NCI-H526 treated with DMSO at 0.1 percent for 48 hours (cell line): ENCODE measurements at regions not wholly inside any gene's neighbourhood (a gene's known extent, or its start where the extent isn't known, plus 50 kb on each side); places are given as distances from the start of the nearest gene placed in this dataset.

Experiments
- DNase-seq: peaks from one replicate; lab custom pipeline; 2025; lab: John Stamatoyannopoulos, UW

DNA sequence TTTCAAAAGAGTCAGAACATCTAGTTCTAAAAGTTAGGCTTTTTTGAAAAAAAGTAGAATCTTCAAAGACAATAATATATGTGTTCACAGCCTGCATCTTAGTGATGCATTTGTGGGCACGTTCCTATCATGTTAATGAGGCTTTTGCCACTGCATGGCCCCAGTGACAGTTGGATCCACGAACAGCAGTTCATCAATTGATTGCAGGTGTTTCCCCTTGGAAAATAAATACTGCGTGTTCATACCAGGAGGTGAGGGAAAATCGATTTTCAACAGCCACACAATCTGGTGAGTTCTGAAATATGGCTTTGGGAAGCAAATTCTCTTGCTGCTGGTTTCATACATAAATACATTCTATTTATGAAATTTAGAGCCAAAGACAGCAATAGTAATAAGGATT is 343.8 kb upstream of the SLC10A2 start:
- no peak for DNase-seq

DNA sequence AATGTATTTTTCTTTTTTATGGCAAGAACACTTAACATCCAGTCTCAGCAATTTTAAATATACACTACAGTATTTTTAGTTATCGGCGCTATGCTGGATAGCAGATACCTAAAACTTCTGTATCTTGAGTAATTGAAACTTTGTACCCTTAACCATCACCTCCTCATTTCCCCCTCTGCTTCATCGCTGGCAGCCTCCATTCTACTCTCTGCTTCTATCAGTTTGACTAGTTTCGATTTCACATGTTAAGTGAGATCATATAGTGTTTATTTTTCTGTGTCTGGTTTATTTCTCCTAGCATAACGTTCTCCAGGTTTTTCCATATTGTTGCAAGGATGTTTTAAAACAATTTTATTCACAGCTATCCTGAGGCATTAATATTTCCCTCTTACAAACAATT is 340.8 kb upstream of the SLC10A2 start:
- DNase-seq, result no peak

DNA sequence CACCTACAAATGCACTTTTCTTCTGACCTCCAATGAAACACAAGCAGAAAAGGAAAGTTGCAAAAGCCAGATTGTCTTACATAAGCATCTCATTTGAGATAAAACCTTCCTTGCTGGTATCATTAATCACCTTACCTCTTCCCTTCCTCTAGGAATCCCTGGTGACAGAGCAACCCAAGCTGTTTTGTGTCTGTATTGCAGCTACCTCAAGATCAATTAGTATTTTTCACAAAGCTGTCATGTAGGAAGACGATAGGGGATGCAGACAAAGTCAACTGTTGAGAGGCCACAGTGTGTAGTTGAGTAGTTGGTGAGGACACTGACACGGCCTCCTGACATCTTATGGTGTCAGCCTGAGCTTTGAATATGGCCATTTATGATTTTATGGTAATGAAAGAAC is 339.1 kb upstream of the SLC10A2 start:
- DNase-seq, result no peak

DNA sequence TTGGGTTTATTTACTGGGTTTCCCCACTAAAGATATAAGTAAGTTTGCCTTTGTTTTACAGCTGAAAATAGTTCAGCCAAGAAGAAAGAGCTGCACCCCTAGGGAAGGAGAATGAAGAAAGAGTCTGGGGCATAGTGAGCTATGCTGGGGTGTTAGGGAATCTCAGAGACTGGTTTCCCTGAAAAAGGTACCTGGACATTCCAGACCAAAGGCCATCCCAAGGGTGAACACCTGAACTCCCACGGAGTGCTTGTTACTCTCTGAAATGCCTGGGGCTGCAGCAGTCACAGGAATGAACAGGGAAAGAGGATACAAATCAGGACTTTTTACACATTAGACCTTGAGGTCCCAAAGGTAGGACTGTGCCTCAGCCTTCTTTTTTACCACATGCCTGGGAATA is 337.6 kb upstream of the SLC10A2 start:
- DNase-seq, result no peak

DNA sequence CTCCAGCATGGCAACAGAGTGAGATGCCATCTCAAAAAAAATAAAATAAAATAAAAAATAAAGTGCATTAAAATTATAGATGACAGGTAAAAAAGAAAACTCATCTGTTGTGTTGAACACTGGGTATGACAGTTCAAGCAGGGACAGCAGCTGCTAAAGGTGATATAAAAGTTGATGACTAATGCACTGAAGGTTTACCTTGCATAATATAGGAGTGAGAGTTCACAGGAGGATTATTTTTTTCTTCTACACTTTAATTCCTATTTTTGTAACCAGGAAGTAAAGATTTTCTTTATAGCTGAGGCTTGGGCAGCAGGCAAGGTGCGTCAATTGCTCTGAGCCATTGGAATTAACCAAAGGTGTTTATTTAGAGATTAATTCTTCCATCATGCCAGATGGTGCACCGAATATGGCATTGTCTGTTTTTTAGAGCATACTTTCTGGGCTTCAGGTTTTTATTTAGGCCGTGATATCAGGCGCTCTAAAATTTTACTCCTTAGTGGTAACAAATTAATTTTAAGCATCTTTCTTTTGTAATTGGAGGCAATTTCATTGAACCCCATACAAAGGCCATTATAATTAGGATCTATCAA is 337.0 kb upstream of the SLC10A2 start:
- DNase-seq, result no peak

DNA sequence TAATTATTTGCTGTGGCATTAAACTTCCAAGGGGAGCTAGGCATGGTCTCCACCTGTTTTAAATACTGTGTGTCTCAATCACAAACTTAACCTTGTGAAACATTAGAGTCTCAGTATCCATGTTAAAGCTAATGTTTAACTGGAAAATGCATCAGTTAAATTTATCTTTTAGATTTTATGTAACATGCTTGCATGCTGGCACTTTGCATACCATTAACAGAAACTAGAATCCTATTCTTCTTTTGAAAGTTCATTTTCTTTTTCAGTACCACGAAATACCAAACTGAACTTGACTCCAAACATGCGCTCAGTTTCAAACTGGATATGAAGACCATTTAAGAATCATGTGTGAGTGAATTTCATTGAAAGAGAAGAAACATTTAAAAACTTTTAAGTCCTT is 328.9 kb upstream of the SLC10A2 start:
- no peak for DNase-seq

DNA sequence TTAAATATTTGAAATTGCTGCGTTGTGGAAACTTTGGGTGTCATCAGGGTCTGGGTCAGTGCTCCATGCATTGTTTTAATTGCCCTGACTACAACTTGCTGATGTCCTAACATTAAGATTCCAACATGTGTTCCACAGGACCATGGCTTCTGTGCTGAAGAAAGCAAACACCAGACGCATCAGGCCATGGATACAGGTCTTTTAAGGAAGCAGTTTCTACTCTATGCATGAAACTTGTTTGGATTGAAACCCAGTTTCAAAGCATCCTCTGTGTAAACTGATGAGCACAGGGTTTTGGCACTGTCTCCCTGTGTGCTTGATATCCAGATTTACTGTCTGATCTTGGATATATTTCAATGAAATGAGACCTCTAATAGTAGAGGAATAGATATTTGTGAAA is 328.4 kb upstream of the SLC10A2 start:
- no peak for DNase-seq

DNA sequence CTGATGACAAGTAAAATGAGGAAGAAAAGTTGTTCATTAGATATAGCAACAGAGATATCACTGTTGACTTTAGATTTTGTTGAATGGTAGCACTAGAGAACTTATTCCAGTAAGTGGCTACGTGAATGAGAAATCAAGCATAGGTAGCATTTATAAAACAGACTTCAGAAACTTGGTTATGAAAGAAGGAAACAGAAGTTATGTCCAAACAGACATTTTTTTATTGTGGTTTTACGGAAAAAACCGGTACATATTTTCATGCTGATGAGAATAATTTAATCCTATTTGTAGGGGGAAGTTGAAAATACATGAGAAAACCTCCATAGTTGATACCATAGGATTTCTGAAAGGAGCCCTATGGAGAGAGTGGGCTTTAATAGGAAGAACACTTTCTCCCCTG is 325.7 kb upstream of the SLC10A2 start:
- DNase-seq, result no peak

DNA sequence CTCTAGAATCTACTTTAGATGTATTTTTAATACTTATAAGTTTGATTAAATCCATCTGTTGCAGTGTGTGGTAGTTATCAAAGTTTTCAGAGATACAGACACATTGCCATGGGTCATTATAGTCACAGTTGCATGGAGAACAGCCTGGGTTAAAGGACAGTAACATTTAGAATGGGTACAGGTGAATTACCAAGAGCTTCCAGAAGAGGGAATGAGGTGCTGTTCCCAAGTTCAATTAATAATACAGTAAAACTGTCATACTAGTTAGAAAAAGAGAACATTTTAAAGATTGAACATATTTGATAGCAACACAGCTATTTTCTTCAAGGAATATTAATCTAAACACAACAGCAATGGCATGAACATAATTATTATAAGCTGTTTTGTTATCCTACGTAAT is 322.6 kb upstream of the SLC10A2 start:
- DNase-seq, result no peak

DNA sequence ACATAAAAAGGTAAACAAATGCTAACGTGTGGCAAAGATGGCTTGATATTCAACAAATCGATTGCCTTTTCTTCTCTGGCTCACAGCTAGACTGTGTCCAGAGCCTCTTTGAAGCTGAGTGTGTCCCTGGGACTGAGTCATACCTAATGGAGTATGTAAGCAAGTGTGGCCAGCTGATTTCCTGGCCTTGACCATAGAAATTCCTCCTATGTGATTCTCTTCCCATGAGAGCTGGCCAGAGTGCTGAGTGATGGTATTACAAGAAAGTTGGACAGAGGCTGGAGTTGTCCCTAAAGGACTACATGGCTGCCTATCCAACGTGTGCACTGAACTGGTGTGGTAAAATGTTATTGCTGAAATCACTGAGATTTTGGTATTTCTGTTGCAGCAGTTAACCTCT is 320.1 kb upstream of the SLC10A2 start:
- no peak for DNase-seq

DNA sequence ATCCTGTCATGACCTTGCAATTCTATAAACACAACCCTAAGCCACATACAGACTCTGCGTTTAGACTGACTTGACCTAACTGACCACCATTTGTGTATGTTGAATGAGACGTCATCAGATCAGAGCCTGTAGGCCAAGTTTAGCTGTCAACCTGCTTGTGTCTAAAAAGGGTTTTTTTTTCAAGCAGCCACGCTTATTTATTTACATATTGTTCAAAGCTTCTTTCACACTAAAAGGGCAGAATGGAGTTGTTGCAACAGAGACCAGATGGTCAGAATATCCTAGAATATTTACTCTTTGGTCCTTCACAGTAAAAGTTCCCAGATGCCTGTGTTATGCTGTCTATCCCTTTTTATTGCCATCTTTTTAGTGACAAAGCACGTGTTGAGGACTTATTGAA is 307.7 kb upstream of the SLC10A2 start:
- no peak for DNase-seq

DNA sequence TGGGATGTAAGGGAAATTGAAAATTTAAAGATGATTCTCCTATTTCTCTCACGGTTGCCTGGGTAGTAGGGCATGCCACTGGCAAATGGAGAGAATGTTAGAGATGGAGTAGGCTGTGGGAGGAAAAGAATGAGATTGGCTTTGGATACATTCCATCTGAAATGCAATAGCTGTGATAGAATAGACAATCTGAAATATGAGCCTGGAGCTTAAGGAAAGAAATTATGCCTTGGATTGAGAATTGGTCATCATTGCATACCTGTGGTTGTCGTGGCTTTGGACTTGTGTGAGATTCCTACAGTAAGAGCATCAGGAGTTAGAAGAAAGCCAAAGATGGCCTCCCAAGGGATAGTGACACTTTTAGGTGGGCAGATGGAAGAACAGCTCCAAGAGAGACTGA is 305.1 kb upstream of the SLC10A2 start:
- no peak for DNase-seq

DNA sequence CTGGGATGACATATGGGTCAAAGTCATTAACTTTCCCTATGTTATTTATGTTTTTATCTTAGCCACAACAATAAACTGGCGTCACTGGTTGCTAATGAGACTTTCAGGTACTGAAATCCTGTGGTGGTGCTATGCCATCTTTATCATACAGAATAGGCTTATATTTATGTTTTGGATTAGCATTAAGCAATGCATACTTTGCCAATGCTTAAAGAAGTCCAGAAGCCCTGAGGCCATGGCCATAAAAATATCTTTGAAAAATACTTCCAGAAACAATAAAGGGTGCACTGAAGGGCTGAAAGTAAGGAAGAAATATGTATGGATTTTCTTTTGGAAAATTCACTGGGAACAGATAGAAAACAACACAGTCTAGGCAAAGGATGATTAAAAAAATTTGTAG is 304.6 kb upstream of the SLC10A2 start:
- DNase-seq, result no peak

DNA sequence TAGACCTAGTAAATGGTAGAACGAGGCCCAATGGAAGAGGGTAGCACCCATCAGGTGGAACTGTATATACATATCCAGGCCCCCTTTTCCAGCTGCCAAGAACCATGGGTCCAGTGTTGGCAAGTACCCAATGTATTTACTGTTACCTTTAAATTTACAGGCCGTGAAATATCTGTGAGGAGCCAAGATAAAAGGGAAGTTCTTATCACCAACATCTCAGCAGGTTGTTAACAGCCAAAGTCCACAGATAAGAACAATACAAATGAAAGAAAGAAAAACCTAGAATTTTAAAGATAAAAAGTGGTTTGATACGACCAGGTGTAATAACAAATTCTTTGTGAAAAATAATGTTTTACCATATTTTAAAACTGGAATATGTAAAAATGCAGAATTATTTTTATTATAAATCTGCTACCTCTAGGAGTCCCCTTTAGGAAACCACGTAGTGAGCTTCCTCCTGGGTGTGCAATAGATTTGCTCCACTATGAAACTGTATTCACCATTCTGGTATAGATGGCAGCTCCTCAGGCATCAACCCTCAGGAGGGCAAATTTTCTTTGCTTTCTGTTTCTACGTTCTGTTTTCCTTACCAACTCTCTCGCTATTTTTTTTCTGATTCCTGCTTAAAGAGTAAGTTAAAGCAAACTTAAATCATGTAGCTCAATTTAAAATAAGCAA is 292.2 kb upstream of the SLC10A2 start:
- DNase-seq, result no peak

DNA sequence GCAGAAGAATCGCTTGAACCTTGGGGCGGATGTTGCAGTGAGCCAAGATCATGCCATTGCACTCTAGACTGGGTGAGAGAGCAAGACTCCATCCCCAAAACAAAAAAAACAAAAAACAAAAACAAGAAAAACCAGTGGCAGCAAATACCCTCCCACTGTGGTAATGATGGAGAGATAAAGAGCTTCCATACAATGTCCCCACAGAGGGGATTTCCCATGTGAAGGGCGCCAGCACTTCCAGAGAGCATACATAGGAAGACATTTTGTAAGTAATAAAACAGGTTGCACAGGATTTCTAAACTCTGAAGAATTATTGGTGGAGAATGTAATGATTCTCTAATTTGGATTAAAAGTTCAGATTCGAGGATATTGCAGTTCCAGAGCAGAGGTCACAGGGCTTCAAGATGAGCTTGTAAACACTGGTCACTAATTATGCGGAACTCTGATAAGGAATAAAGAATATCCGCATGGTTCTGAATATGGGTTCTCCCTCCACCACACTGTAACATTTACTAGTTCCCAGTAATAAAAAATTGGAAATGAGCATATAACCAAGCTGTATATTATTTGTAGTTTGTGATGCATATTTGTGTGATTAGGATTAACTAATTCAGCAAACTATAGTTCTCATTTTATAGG is 290.1 kb upstream of the SLC10A2 start:
- DNase-seq, result no peak

DNA sequence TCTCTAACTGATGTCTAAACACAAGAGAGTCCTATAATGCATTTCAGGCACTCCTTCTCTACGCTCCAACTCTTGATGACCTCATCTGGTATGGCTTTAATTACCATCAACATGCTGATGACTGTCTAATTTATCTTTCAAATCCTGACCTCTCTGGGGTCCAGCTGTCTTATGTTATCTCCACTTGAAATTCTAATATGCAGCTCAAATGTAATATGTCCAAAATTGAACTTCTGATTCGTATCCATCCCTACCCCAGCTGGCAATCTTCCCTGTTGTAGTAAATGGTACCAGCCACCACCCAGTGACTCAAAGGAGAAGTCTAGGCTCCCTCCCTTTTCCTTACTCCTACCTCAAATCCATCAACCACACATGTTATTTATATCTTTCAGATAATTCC is 288.0 kb upstream of the SLC10A2 start:
- no peak for DNase-seq

DNA sequence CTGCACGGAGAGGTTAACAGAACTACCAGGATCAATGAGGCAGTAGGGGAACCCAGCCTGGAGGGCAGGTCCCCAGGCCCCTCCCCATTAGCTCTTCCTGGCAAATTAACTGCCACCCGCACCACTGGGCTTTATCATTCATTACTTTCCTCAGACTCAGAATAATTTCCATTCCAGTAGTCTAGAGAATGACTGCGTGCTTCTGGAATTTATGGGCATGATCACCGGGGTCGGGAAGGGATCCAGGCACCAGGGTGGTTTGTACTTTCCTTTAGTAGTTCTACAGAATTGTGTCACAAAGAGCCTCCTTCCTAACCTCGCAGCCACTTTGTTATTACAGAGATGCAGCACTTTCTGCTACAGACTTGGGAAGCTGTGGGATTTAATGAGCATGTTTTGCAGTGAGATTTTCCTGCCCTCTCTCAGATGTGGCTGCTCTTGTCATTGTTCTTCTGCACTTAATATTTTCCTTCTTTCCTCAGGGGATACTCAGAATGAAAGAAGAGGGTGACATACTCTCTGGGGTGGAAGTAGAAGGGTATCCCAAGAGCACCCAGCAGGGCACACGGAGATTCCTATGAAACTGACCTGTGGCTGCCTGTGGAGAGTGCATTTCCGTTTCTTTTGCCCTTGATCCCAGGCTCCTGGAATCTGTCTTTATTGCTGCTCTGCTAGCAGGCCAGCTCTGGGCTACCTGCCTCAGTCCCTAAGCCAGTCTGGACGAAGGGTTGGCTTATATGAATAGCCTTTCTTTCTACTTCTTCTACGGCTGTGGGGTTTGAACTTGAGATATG is 285.0 kb upstream of the SLC10A2 start:
- DNase-seq, result no peak

DNA sequence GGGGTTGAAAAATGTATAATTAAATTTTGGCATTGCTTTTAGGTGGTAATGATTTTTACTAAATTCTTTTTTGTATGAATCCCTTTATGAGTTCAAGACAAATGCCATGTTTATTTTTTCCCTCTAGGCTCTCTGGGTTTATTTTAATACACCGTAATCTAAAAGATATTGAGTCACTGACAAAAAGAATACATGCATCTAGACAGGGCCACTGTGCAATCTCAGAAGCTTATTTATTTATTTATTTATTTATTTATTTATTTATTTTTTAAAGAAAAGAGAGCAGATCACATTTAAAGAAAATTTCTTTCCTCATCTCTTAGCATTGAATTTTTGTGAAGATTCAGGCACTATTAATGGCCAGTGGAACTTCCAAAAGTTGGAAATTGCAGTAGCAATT is 283.9 kb upstream of the SLC10A2 start:
- DNase-seq, result no peak

DNA sequence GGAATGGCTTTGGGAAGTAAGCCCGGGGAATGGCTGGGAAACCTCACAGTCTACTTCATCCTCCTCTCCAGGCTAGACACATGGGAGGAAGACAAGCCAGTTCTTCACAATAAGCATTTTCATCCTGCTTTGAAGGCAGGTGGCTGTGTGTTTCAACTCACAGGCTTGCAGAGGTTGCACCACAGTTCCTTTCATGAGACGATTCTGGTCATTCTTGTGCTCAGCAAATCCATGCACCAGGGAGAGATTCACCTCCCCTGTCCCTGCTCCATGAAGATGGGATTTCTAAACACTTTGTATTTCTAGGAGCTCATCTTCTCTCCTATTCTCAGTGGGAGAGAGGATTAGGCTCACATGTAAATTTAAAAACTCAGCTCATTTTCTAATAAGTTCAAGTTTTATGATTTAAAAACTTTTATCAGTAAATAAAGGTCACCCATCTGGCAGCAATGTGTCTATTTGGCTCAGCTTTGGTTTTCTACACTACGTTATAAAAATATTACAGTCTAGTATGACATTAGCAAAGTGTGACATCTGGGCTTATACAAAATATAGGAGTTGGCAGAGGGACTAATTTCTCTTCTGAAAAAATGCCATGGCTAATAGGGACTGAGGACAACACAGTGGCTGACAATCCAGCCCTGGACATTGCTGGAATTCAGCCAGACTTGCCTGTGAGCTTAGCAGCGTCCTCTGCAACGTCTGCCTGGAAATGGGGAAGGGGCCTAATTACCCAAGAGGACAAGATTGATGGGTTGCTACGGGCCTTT is 283.2 kb upstream of the SLC10A2 start:
- DNase-seq, result no peak

DNA sequence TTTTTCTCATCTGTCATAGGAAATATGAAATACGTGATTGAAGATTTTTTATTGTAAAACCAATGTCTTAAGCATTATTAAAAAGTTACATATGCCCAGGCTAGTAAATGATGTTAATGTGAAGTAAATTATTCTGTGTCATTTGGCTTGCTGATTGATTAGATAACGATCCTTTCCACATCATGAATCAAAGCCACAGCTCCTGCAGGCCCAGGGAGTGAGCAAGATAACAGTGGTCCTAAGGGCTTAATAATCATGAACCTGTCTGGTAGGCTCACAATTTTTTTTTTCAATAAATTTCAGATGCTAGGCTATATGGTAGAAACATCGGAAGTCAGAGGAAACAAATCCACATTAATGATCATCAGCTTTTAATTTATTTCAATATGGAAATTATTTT is 269.0 kb upstream of the SLC10A2 start:
- DNase-seq, result no peak

DNA sequence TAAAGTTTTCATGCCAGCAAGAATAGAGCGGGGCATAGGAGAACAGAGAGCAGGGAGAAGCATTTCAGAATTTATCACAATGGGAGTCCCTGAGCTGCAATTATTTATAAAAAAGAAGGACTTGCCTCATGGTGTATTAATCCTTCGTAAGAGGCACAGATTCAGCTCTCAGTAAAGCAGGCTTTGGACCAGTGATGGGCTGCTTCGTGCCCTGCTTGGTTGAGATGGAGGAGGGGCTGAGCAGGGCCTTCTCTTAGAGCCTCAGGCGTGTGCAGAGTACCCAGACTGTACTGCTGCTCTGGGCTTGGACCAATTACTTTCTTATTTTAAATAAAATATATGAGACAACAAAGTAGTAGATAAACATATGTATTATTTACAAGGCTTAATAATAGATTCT is 265.7 kb upstream of the SLC10A2 start:
- DNase-seq, result no peak

DNA sequence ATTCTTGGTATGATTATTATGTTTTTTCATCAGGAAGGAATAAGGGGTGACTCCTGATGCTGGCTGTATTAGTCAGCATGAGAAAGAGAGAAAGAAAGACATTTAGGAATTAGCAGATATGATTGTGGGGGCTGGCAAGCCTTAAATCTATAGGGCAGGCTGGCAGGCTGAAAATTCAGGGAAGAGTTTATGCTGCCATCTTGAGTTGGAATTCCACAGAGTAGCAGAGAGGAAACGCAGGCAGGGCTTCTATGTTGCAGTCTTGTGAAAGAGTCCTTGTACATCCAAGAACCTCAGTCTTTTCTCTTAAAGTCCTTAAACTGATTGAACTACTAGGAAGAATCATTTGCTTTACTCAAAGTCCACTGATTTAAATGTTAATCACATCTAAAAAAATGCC is 262.7 kb upstream of the SLC10A2 start:
- DNase-seq, result no peak
